ENCODE measurements at regions not wholly inside any gene's neighbourhood (a gene's known extent, or its start where the extent isn't known, plus 50 kb on each side); places are given as distances from the start of the nearest gene placed in this dataset.

GRCh38 chr2:78408795-78409118, 616.7 kb upstream of the REG3G start:
- Mint-ChIP-seq H3K4me3 (no peak overlapping the region), H3K27me3 (ENCODE audit: low read depth) (no peaks in the 10 kb centered on the region), H3K4me1 (ENCODE audit: low read depth) (no peaks in the 10 kb centered on the region), H3K36me3 (ENCODE audit: low read depth) (no peaks in the 10 kb centered on the region), H3K9me3 (ENCODE audit: insufficient read depth) (peaks cover 11% of the 10 kb centered on the region), H3K27ac (no peak overlapping the region)
- ATAC-seq (no peak), DNase-seq (no peak)
- ChIA-PET CTCF (no interaction called here), POLR2A (no interaction called here)

- DNase-seq (no peak), ATAC-seq (no peak)
- H3K27me3 Mint-ChIP-seq (ENCODE audit: low read depth) = no peaks in the 10 kb centered on the region
- H3K36me3 Mint-ChIP-seq (ENCODE audit: low read depth) = no peaks in the 10 kb centered on the region
- CTCF ChIA-PET = no interaction called here
- H3K4me1 Mint-ChIP-seq (ENCODE audit: low read depth) = no peaks in the 10 kb centered on the region
- POLR2A ChIA-PET = no interaction called here
- no peak overlapping the region for H3K4me3 Mint-ChIP-seq
- no peak overlapping the region for H3K27ac Mint-ChIP-seq
- H3K9me3 Mint-ChIP-seq (ENCODE audit: insufficient read depth) = peaks cover 6% of the 10 kb centered on the region
Measured at GRCh38 chr2:78411303-78411702, 614.2 kb upstream of the REG3G start.

- no peaks in the 10 kb centered on the region for H3K27me3 Mint-ChIP-seq (ENCODE audit: low read depth)
- CTCF ChIA-PET = no interaction called here
- no peaks in the 10 kb centered on the region for H3K36me3 Mint-ChIP-seq (ENCODE audit: low read depth)
- no peak overlapping the region for H3K4me3 Mint-ChIP-seq
- H3K27ac Mint-ChIP-seq = no peak overlapping the region
- no peaks in the 10 kb centered on the region for H3K9me3 Mint-ChIP-seq (ENCODE audit: insufficient read depth)
- DNase-seq (no peak), ATAC-seq (no peak)
- H3K4me1 Mint-ChIP-seq (ENCODE audit: low read depth) = no peaks in the 10 kb centered on the region
- POLR2A ChIA-PET = no interaction called here
Measured at GRCh38 chr2:78416625-78417300, 608.7 kb upstream of the REG3G start.

- H3K27me3 Mint-ChIP-seq (ENCODE audit: low read depth) = no peaks in the 10 kb centered on the region
- ATAC-seq (no peak), DNase-seq (no peak)
- no peak overlapping the region for H3K4me3 Mint-ChIP-seq
- no peaks in the 10 kb centered on the region for H3K9me3 Mint-ChIP-seq (ENCODE audit: insufficient read depth)
- POLR2A ChIA-PET = no interaction called here
- H3K36me3 Mint-ChIP-seq (ENCODE audit: low read depth) = no peaks in the 10 kb centered on the region
- CTCF ChIA-PET = no interaction called here
- no peak overlapping the region for H3K27ac Mint-ChIP-seq
- no peaks in the 10 kb centered on the region for H3K4me1 Mint-ChIP-seq (ENCODE audit: low read depth)
Measured at GRCh38 chr2:78417355-78417754, 608.1 kb upstream of the REG3G start.

- no peak overlapping the region for H3K27ac Mint-ChIP-seq
- POLR2A ChIA-PET = no interaction called here
- CTCF ChIA-PET = no interaction called here
- H3K27me3 Mint-ChIP-seq (ENCODE audit: low read depth) = no peaks in the 10 kb centered on the region
- no peak for DNase-seq
- H3K4me1 Mint-ChIP-seq (ENCODE audit: low read depth) = no peaks in the 10 kb centered on the region
- H3K9me3 Mint-ChIP-seq (ENCODE audit: insufficient read depth) = no peaks in the 10 kb centered on the region
- no peaks in the 10 kb centered on the region for H3K36me3 Mint-ChIP-seq (ENCODE audit: low read depth)
- ATAC-seq = no peak
- no peak overlapping the region for H3K4me3 Mint-ChIP-seq
Measured at GRCh38 chr2:78418021-78418420, 607.5 kb upstream of the REG3G start.

- Mint-ChIP-seq H3K4me1 (ENCODE audit: low read depth) (no peaks in the 10 kb centered on the region), H3K9me3 (ENCODE audit: insufficient read depth) (peaks cover 12% of the 10 kb centered on the region), H3K4me3 (no peak overlapping the region), H3K27me3 (ENCODE audit: low read depth) (no peaks in the 10 kb centered on the region), H3K36me3 (ENCODE audit: low read depth) (no peaks in the 10 kb centered on the region), H3K27ac (no peak overlapping the region)
- ChIA-PET POLR2A (no interaction called here), CTCF (no interaction called here)
- DNase-seq (no peak), ATAC-seq (no peak)
Measured at GRCh38 chr2:78420132-78420531, 605.4 kb upstream of the REG3G start.

GRCh38 chr2:78423631-78424030, 601.9 kb upstream of the REG3G start:
- CTCF ChIA-PET = no interaction called here
- peaks cover 15% of the 10 kb centered on the region for H3K9me3 Mint-ChIP-seq (ENCODE audit: insufficient read depth)
- H3K4me1 Mint-ChIP-seq (ENCODE audit: low read depth) = no peaks in the 10 kb centered on the region
- H3K27ac Mint-ChIP-seq = no peak overlapping the region
- H3K36me3 Mint-ChIP-seq (ENCODE audit: low read depth) = no peaks in the 10 kb centered on the region
- no peaks in the 10 kb centered on the region for H3K27me3 Mint-ChIP-seq (ENCODE audit: low read depth)
- POLR2A ChIA-PET = no interaction called here
- DNase-seq = no peak
- no peak overlapping the region for H3K4me3 Mint-ChIP-seq
- ATAC-seq = no peak

GRCh38 chr2:78427170-78427569, 598.3 kb upstream of the REG3G start:
- Mint-ChIP-seq H3K36me3 (ENCODE audit: low read depth) (no peaks in the 10 kb centered on the region), H3K27me3 (ENCODE audit: low read depth) (no peaks in the 10 kb centered on the region), H3K27ac (no peak overlapping the region), H3K9me3 (ENCODE audit: insufficient read depth) (peaks cover 34% of the 10 kb centered on the region), H3K4me3 (no peak overlapping the region), H3K4me1 (ENCODE audit: low read depth) (no peaks in the 10 kb centered on the region)
- POLR2A ChIA-PET = no interaction called here
- DNase-seq = no peak
- no peak for ATAC-seq
- CTCF ChIA-PET = no interaction called here

GRCh38 chr2:78431241-78431640, 594.3 kb upstream of the REG3G start:
- CTCF ChIA-PET = no interaction called here
- POLR2A ChIA-PET = no interaction called here
- no peaks in the 10 kb centered on the region for H3K27me3 Mint-ChIP-seq (ENCODE audit: low read depth)
- peaks cover 27% of the 10 kb centered on the region for H3K9me3 Mint-ChIP-seq (ENCODE audit: insufficient read depth)
- no peaks in the 10 kb centered on the region for H3K36me3 Mint-ChIP-seq (ENCODE audit: low read depth)
- ATAC-seq (no peak), DNase-seq (no peak)
- H3K27ac Mint-ChIP-seq = no peak overlapping the region
- H3K4me3 Mint-ChIP-seq = no peak overlapping the region
- no peaks in the 10 kb centered on the region for H3K4me1 Mint-ChIP-seq (ENCODE audit: low read depth)

- Mint-ChIP-seq H3K9me3 (ENCODE audit: insufficient read depth) (peaks cover 9% of the 10 kb centered on the region), H3K4me3 (no peak overlapping the region), H3K4me1 (ENCODE audit: low read depth) (no peaks in the 10 kb centered on the region), H3K27me3 (ENCODE audit: low read depth) (no peaks in the 10 kb centered on the region), H3K36me3 (ENCODE audit: low read depth) (no peaks in the 10 kb centered on the region), H3K27ac (no peak overlapping the region)
- no peak for DNase-seq
- ChIA-PET POLR2A (no interaction called here), CTCF (no interaction called here)
- no peak for ATAC-seq
Measured at GRCh38 chr2:78439122-78439521, 586.4 kb upstream of the REG3G start.

GRCh38 chr2:78455586-78455985, 569.9 kb upstream of the REG3G start:
- ChIA-PET CTCF (no interaction called here), POLR2A (no interaction called here)
- Mint-ChIP-seq H3K4me3 (no peak overlapping the region), H3K9me3 (ENCODE audit: insufficient read depth) (peaks cover 31% of the 10 kb centered on the region), H3K36me3 (ENCODE audit: low read depth) (no peaks in the 10 kb centered on the region), H3K27ac (no peak overlapping the region), H3K27me3 (ENCODE audit: low read depth) (no peaks in the 10 kb centered on the region), H3K4me1 (ENCODE audit: low read depth) (no peaks in the 10 kb centered on the region)
- DNase-seq (no peak), ATAC-seq (no peak)

- no peaks in the 10 kb centered on the region for H3K27me3 Mint-ChIP-seq (ENCODE audit: low read depth)
- no peak for DNase-seq
- H3K27ac Mint-ChIP-seq = no peak overlapping the region
- POLR2A ChIA-PET = no interaction called here
- ATAC-seq = no peak
- H3K4me1 Mint-ChIP-seq (ENCODE audit: low read depth) = no peaks in the 10 kb centered on the region
- H3K9me3 Mint-ChIP-seq (ENCODE audit: insufficient read depth) = peaks cover 35% of the 10 kb centered on the region
- no peak overlapping the region for H3K4me3 Mint-ChIP-seq
- CTCF ChIA-PET = no interaction called here
- no peaks in the 10 kb centered on the region for H3K36me3 Mint-ChIP-seq (ENCODE audit: low read depth)
Measured at GRCh38 chr2:78457269-78457668, 568.2 kb upstream of the REG3G start.

- ChIA-PET CTCF (no interaction called here), POLR2A (no interaction called here)
- Mint-ChIP-seq H3K9me3 (ENCODE audit: insufficient read depth) (peaks cover 15% of the 10 kb centered on the region), H3K4me1 (ENCODE audit: low read depth) (no peaks in the 10 kb centered on the region), H3K4me3 (no peak overlapping the region), H3K27ac (no peak overlapping the region), H3K27me3 (ENCODE audit: low read depth) (no peaks in the 10 kb centered on the region), H3K36me3 (ENCODE audit: low read depth) (no peaks in the 10 kb centered on the region)
- ATAC-seq (no peak), DNase-seq (no peak)
Measured at GRCh38 chr2:78465707-78466106, 559.8 kb upstream of the REG3G start.

Data from activated CD8-positive, alpha-beta T cell treated with anti-CD3 and anti-CD28 coated beads, Interleukin-2, amount 10 ng/mL, durations not matched to agents 7 days and 5 days (primary cell).